CD4-positive, alpha-beta T cell treated with Interleukin-17A for 1 hour (primary cell): ENCODE measurements at regions not wholly inside any gene's neighbourhood (a gene's known extent, or its start where the extent isn't known, plus 50 kb on each side); places are given as distances from the start of the nearest gene placed in this dataset.
A peak's percentile ranks its signal among the peaks of the same experiment; 100 is the strongest.
"Not testable (repeated sequence)": the region's sequence is repeated elsewhere in the genome, so short reads cannot be mapped to it uniquely, and the experiment has no call there.

Experiments used
- DNase-seq: peaks from one replicate; pipeline ENCODE4 v3.0.0-alpha.2; 2020

DNA sequence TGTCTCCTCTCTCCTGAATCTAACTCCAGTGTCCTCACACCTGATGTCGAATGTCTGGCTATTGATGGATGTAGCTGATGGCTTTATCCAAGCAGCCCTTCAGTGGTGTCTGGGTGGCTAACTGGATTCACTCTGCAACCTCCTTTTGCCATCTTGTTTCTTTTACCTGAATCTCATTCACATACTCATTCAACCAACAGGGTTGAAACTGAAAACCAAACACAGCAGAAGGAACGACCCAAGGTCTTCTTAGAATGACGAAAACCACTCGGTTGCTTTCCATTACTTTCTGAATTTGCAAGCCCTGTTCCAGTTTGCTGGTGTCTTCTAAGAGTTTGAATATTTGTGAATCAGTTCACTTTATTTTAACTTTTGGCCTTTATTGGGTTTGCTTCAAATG, 424.3 kb upstream of the CXADR start:
- DNase-seq: no peak

DNA sequence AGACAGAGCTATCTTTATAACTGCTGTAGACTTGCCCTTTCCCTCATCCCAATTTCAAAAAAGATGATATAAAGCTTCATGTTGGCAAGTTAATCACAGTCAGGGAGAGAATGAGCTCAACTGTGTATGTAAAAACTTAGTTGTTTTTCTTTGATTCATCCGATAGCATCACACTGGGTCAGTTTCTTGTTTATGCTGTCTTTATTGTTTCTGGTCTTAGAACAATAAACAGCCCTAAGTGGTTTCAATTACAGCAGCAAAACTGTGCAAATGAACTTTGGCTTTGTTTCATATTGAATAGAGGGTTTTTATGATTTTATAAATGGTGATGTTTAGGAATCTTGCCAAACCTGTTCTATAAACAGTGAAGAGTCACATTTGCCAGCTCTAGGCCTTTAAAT, 423.8 kb upstream of the CXADR start:
- DNase-seq: no peak

DNA sequence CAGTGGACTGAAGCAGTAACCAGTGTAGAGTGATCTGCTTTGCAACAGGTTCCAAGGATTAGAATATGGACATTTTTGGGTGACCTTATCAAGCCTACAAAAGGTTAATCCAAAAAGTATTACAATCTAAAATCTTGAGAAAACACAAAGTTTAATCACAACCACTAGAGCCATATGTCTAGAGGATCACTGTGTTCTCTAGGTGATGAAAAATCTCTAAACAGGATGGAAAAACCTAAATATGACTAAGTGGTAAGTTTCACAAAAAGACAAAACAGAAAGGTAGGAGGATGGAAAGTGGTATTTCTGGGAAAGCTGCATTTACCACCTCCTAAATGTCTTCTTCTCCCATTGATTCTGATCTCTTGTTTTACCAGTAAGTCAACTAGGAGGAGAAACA, 411.1 kb upstream of the CXADR start:
- no peak for DNase-seq

GRCh38 chr21:17105932-17106331, 406.9 kb upstream of the CXADR start:
- no peak for DNase-seq

GRCh38 chr21:17114045-17114444, 398.8 kb upstream of the CXADR start:
- no peak for DNase-seq

GRCh38 chr21:17118638-17119384, 394.0 kb upstream of the CXADR start:
- DNase-seq: no peak

DNA sequence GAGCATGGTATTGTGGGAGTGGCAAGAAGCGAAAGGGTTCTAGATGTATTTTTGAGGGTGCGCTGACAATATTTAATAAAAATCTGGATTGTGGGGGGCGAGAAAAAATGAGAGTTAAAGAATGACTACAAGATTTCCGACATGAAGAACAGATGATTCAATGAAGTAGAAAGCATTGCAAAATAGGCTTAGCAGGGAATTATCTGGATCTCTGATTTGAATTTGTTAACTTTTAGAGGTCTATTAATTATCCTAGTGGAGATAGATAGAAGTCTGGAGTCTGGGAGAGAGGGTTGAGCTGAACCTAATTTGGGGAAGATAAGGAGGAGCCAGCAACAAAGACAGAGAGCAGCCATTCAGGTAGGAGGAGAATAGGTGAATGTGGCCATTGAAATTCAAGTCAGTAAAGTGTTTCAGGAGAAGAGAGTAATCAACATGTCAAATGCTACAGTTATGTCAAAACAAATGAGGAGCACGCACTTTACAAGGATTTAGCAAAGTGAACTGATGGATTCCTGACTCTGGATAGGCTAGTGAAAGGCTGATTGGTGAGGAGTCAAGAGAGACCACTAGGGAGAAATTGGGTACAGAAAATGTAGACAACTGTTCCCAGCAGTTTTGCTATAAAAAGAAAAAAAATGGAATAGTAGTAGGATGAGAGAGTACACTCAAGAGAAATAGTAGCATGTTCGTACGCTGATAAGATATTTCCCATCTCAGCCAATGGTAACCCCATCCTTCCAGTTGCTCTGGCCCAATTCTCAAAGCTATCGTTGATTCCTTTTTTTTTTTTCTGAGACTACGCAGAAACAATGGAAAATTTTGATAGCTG, 393.2 kb upstream of the CXADR start:
- no peak for DNase-seq

GRCh38 chr21:17127395-17127794, 385.4 kb upstream of the CXADR start:
- not testable (repeated sequence) for DNase-seq

- DNase-seq: no peak
Observed at GRCh38 chr21:17128132-17128531, 384.7 kb upstream of the CXADR start.

- peak; percentile 0 for DNase-seq
Observed at GRCh38 chr21:17139159-17139558, 373.7 kb upstream of the CXADR start.

DNA sequence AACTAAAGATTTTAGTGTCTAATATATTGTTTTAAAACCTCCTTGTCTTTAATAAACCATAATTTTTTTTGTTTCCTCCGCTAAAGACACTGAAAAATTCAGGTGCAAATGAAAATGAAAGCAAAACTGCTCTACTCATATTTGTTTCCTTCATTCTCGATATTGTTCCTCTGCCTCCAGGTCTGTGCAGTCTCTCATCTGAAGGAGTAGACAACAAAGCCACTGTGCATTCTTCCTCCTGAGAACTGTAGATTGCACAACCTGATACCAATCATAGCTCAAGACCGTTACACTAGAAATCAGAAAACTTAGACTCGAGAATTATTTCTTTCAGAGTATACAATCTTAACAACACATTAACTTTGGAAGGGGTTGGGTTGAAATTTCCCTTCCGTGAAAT, 373.1 kb upstream of the CXADR start:
- peak; percentile 0 for DNase-seq

DNA sequence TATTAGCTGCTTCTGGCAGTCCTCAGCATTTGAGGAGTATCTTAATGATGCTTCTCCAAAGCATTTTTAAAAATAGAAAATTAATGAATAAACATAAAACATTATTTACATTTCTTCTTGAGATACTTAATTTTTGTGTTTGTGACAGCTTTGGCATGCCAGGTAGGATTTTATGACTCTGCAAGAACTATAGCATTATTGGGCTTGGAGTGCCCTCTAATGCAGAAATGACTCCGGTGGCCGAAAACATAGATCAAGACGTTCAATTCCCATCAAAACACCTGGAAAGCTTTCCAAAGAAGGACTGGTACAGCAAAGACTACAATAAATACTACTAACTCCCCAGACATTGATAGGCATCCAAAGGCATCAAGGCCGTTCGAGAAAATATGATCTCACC, 366.4 kb upstream of the CXADR start:
- DNase-seq: no peak

DNA sequence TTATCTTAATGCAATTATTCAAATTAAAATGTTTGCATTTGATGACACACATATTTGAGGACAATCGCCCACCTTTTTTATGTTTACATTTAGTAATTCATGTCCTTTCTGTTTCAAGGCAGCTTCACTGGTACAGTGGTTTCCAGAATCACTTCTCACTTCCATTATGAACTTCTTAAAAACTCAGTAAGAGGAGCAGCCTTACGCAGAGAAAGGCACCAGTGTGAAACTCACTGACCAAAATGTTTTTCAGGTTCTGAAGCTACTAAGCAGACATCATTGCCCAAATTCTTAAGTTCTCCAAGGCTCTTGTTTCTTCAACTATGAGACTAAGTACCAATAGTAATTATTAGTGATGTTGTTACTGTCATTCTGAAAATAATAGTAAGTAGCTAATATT, 353.1 kb upstream of the CXADR start:
- DNase-seq: no peak

- no peak for DNase-seq
Observed at GRCh38 chr21:17185674-17186073, 327.2 kb upstream of the CXADR start.

DNA sequence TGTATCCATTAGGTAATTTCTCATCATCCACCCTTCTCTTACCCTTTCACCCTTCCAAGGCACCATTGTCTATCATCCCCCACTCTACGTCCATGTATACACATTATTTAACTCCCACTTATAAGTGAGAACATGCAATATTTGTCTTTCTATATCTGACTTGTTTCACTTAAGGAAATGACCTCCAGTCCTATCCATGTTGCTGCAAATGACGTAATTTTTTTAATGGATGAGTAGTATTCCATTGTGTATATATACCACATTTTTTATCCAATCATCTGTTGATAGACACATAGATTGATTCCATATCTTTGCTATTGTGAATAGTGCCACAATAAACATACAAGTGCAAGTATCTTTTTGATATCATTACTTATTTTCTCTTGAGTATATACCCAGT, 322.9 kb upstream of the CXADR start:
- DNase-seq: no peak

DNA sequence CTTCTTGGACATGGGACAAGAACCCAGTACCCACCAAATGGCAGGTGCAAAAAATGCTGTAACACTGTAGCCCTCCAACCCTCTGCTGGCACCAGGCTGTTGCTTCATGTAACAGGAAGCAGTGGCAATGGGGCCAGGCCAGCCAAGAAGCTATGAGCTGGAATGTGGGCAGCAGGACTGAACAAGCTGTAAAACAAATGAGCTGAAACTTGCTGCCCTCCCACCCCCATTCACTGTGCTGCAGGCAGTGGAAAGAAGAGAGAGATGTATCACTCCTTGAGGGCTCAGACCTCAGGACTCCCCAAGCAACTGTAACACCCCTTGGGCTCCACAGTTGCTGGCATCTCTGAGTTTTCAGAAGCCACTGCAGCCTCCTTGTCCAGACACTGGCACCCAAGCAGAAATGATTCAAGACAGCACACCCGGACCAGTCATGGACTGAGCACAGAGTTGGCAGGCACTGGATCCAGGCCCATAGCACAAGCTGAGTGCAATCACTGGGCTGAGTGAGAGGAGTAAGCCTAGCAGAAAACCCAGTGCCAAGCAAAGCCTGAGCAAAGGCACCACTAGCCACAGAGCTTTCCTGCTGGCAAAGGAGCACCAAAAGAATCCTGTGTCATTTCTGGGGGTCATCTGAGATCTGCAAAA, 321.4 kb upstream of the CXADR start:
- DNase-seq: no peak

GRCh38 chr21:17195351-17195750, 317.5 kb upstream of the CXADR start:
- no peak for DNase-seq

DNA sequence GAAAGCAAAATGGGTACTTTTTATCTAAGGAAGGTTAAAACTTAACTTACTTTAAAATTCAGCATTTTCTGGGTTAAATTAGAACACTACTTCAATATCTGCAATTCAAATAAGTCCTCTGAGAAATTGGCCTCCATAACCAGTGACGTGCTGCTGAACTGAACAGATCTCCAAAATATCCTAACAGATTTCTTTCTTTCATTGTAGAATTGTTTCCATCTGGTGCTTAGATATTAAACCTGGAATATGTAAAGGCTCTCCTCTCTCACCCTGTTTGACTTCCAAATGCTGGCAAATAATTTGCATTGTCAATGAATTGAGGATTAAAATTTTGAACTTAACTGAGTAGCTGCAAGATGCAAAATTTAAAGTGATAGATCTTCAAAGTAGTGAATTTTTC, 316.9 kb upstream of the CXADR start:
- DNase-seq: no peak

DNA sequence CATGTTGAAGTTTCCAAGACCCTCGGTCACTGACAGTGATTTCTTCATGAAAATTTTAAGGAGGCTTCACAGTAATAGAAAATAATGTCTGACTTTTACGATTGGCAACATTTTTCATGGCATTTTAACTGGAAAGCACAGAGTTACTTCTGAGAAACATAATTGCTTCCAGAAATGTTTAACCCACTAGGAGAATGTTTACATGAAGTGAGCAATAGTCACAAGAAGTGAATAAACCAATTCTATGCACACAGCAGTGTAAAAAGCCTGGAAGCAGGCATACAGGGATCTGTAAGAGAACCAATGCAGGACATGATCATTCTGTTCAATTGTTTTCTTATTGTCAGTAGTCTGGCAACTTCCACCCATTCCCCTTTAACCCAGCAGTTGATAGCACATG, 316.2 kb upstream of the CXADR start:
- no peak for DNase-seq

- no peak for DNase-seq
Observed at GRCh38 chr21:17197996-17198395, 314.8 kb upstream of the CXADR start.

DNA sequence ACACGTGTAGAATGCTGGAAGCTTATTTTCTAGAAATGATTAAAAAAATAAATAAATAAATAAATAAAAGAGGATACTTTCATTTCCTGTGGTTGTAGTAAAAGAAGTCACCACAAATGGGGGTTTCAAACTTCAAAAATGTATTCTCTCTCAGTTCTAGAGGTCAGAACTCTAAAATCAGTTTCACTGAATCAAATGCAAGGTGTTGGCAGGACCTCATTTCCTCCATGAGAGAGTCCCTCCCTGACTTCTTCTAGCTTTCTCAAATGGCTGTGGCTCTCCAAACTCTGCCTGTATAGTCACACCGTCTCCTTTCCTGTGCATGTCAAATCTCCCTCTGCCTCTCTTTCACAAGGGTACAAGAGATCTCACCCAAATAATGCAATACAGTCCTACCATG, 312.6 kb upstream of the CXADR start:
- no peak for DNase-seq

DNA sequence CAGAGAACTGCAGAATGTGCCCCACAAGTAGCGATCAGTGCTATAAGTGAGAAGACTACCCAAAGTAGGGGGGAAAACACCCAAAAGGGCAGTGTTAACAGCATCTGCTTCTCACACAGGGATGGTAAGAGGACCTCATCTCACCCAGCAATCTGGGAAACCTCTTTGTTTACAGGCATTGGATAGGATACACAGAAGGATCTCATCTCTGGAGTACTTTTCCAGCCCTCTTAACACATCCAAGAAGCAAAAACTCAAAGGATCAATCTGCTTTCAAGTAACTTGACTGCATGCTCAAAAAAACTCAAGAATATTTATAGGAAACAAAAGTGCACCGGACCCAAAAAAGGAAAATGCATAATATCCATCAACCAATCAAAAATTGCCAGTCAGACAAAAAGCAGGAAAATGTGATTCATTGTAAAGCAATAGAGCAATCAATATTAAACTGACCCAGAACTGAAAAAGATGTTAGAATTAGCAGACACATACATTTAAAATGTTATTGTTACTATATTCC, 311.0 kb upstream of the CXADR start:
- DNase-seq: no peak

DNA sequence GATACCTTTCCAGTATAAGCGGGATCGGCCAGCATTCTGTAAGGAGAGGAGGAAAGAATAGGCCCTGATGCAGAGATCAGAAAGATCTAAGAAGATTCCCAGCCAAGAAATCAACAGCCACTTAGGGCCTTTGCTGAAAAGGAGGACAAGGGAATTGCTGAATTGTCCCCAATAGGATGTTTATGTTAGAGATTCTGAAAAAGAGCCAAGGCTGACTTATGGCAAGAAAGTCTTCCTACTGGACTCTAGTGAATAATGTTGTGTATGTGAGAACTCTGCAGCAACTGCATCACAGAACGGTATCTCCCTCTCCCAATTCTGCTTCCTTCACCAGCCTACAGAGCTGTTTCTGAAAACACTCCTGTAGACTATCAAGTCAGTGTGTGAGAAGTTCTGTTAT, 298.0 kb upstream of the CXADR start:
- DNase-seq: no peak

- not testable (repeated sequence) for DNase-seq
Observed at GRCh38 chr21:17219050-17219449, 293.8 kb upstream of the CXADR start.
